OCI-LY3 (cell line): ENCODE measurements at regions not wholly inside any gene's neighbourhood (a gene's known extent, or its start where the extent isn't known, plus 50 kb on each side); places are given as distances from the start of the nearest gene placed in this dataset.

ENCODE experiments used
- H2AFZ ChIP-seq: fragments of 200-600, 300-600 bp; shearing (Covaris generic); 2 replicates; pipeline ENCODE4 v1.6.0; 2014; ENCODE audit warnings: antibody characterized with exemption, low read depth, low read length
- H3K27ac ChIP-seq: fragments of 200-600, 300-600 bp; sonication (generic); 2 replicates; pipeline ENCODE4 v1.5.1; 2014; ENCODE audit warnings: mild to moderate bottlenecking, low read length, moderate library complexity, mixed read lengths
- H3K27me3 ChIP-seq: fragments of 200-600, 300-600 bp; sonication (generic); 2 replicates; pipeline ENCODE4 v1.6.1; 2014; ENCODE audit warnings: low read depth, low read length, mixed read lengths
- H3K36me3 ChIP-seq: fragments of 200-600, 300-600 bp; sonication (generic); replicated peaks from 2 replicates; pipeline ENCODE3; 2014; ENCODE audit warnings: low read depth, low read length, mixed read lengths
- H3K4me1 ChIP-seq: fragments of 300-600, 200-600 bp; sonication (generic); 2 replicates; pipeline ENCODE4 v1.6.1; 2014; ENCODE audit warnings: low read length, mixed read lengths
- H3K4me2 ChIP-seq: fragments of 200-600, 300-600 bp; sonication (generic); 2 replicates; pipeline ENCODE4 v1.6.1; 2014; ENCODE audit warnings: low read length, mixed read lengths
- H3K4me3 ChIP-seq: fragments of 300-600, 200-600 bp; sonication (generic); 2 replicates; pipeline ENCODE4 v1.5.1; 2014; ENCODE audit warnings: antibody characterized with exemption, mild to moderate bottlenecking, low read length, moderate library complexity
- H3K79me2 ChIP-seq: fragments of 300-600, 200-600 bp; shearing (Covaris generic); 2 replicates; pipeline ENCODE4 v1.6.1; 2014; ENCODE audit warnings: mild to moderate bottlenecking, low read length, mixed read lengths
- H3K9ac ChIP-seq: fragments of 300-600, 200-600 bp; shearing (Covaris generic); 2 replicates; pipeline ENCODE4 v1.6.0; 2014; ENCODE audit warnings: mild to moderate bottlenecking, low read length, moderate library complexity
- H3K9me3 ChIP-seq: fragments of 200-600, 300-600 bp; shearing (Covaris generic); 2 replicates; pipeline ENCODE4 v1.6.1; 2014; ENCODE audit warnings: low read length, mixed read lengths; ENCODE audit not compliant: insufficient read depth
- H4K20me1 ChIP-seq: fragments of 200-600, 300-600 bp; sonication (generic); 2 replicates; pipeline ENCODE4 v1.6.1; 2016; ENCODE audit warnings: low read length, mixed read lengths; ENCODE audit not compliant: insufficient read depth
- CTCF ChIP-seq: fragments of 200-600, 300-600 bp; sonication (generic); IDR thresholded peaks from 2 replicates; pipeline ENCODE4 v1.5.1; 2014; ENCODE audit warnings: antibody characterized with exemption, low read length, low read depth
- EZH2phosphoT487 ChIP-seq: fragments of 200-600 bp; shearing (Covaris generic); IDR thresholded peaks from 2 replicates; pipeline ENCODE4 v1.6.1; 2018; ENCODE audit warnings: antibody characterized with exemption, mixed run types, low read depth

GRCh38 chrX:943035-943434 is 269.4 kb downstream of the CRLF2 start:
- no peak overlapping the region for H3K4me2 ChIP-seq
- no peak overlapping the region for H3K4me3 ChIP-seq
- no peaks in the 10 kb centered on the region for H4K20me1 ChIP-seq
- H3K36me3 ChIP-seq: no peaks in the 10 kb centered on the region
- no peaks in the 10 kb centered on the region for H3K9me3 ChIP-seq
- H3K79me2 ChIP-seq: no peaks in the 10 kb centered on the region
- TF ChIP-seq CTCF (no peak), EZH2phosphoT487 (no peak)
- no peak overlapping the region for H3K9ac ChIP-seq
- no peaks in the 10 kb centered on the region for H3K4me1 ChIP-seq
- no peak overlapping the region for H2AFZ ChIP-seq
- no peaks in the 10 kb centered on the region for H3K27me3 ChIP-seq
- no peak overlapping the region for H3K27ac ChIP-seq

GRCh38 chrX:940691-941090 is 271.8 kb downstream of the CRLF2 start:
- no peaks in the 10 kb centered on the region for H4K20me1 ChIP-seq
- no peaks in the 10 kb centered on the region for H3K4me1 ChIP-seq
- H3K27me3 ChIP-seq: no peaks in the 10 kb centered on the region
- no peaks in the 10 kb centered on the region for H3K79me2 ChIP-seq
- H3K4me3 ChIP-seq: no peak overlapping the region
- no peak for TF ChIP-seq EZH2phosphoT487
- no peak for TF ChIP-seq CTCF
- no peak overlapping the region for H2AFZ ChIP-seq
- no peak overlapping the region for H3K27ac ChIP-seq
- no peaks in the 10 kb centered on the region for H3K36me3 ChIP-seq
- no peak overlapping the region for H3K9ac ChIP-seq
- no peak overlapping the region for H3K4me2 ChIP-seq
- no peaks in the 10 kb centered on the region for H3K9me3 ChIP-seq

GRCh38 chrX:936979-937769 is 275.3 kb downstream of the CRLF2 start:
- H3K27me3 ChIP-seq: no peaks in the 10 kb centered on the region
- no peaks in the 10 kb centered on the region for H3K4me1 ChIP-seq
- no peak overlapping the region for H3K27ac ChIP-seq
- H2AFZ ChIP-seq: no peak overlapping the region
- H3K4me2 ChIP-seq: no peak overlapping the region
- no peak overlapping the region for H3K4me3 ChIP-seq
- no peaks in the 10 kb centered on the region for H4K20me1 ChIP-seq
- no peaks in the 10 kb centered on the region for H3K36me3 ChIP-seq
- TF ChIP-seq EZH2phosphoT487 (no peak), CTCF (no peak)
- no peaks in the 10 kb centered on the region for H3K79me2 ChIP-seq
- H3K9ac ChIP-seq: no peak overlapping the region
- no peaks in the 10 kb centered on the region for H3K9me3 ChIP-seq

- Histone ChIP-seq H3K9me3 (no peaks in the 10 kb centered on the region), H2AFZ (no peak overlapping the region), H3K4me2 (no peak overlapping the region), H3K4me1 (no peaks in the 10 kb centered on the region), H3K27ac (no peak overlapping the region), H3K9ac (no peak overlapping the region), H3K27me3 (no peaks in the 10 kb centered on the region), H3K36me3 (no peaks in the 10 kb centered on the region), H4K20me1 (no peaks in the 10 kb centered on the region), H3K4me3 (no peak overlapping the region), H3K79me2 (no peaks in the 10 kb centered on the region)
- no peak for TF ChIP-seq EZH2phosphoT487
Observed at GRCh38 chrX:933611-934010, 278.8 kb downstream of the CRLF2 start.
